GM23338 (cell line): ENCODE measurements at regions not wholly inside any gene's neighbourhood (a gene's known extent, or its start where the extent isn't known, plus 50 kb on each side); places are given as distances from the start of the nearest gene placed in this dataset.

Source experiments
- ATAC-seq: fragments of 200-7000 bp; cut with Tn5 transposase; 3 replicates; pipeline ENCODE4 v1.9.1; 2020
- DNase-seq: peaks from one replicate; pipeline ENCODE4 v3.0.0-alpha.2; 2015; ENCODE audit warnings: low spot score
- H2AFZ ChIP-seq: fragments of 200-600 bp; sonication (generic); 2 replicates; pipeline ENCODE4 v1.8.0; 2016; ENCODE audit warnings: antibody characterized with exemption, mild to moderate bottlenecking, moderate library complexity
- H3F3A ChIP-seq: fragments of 200-600 bp; sonication (generic); replicated peaks from 2 replicates; pipeline ENCODE4 v1.8.0; 2017; ENCODE audit warnings: antibody characterized with exemption, mixed run types, low read depth
- H3K27ac ChIP-seq: fragments of 200-600 bp; sonication (generic); 2 replicates; pipeline ENCODE4 v1.6.1; 2016; ENCODE audit warnings: low read depth
- H3K27me3 ChIP-seq: fragments of 200-600 bp; sonication (generic); 2 replicates; pipeline ENCODE4 v1.8.0; 2016; ENCODE audit warnings: mild to moderate bottlenecking, mixed run types, moderate library complexity; ENCODE audit not compliant: insufficient read depth
- H3K36me3 ChIP-seq: fragments of 200-600 bp; sonication (generic); 2 replicates; pipeline ENCODE4 v1.8.0; 2016; ENCODE audit warnings: mild to moderate bottlenecking; ENCODE audit not compliant: insufficient read depth
- H3K4me1 ChIP-seq: fragments of 200-600 bp; sonication (generic); 2 replicates; pipeline ENCODE4 v1.8.0; 2016; ENCODE audit warnings: mild to moderate bottlenecking, moderate library complexity; ENCODE audit not compliant: insufficient read depth
- H3K4me2 ChIP-seq: fragments of 200-600 bp; sonication (generic); 2 replicates; pipeline ENCODE4 v1.7.1; 2017; ENCODE audit warnings: mixed run types
- H3K4me3 ChIP-seq: fragments of 200-600 bp; sonication (generic); 2 replicates; pipeline ENCODE4 v1.6.1; 2016; ENCODE audit warnings: mixed run types
- H3K79me2 ChIP-seq: fragments of 200-600 bp; sonication (generic); replicated peaks from 2 replicates; pipeline ENCODE4 v1.8.0; 2017; ENCODE audit warnings: mild to moderate bottlenecking; ENCODE audit not compliant: insufficient read depth
- H3K9me2 ChIP-seq: fragments of 200-600 bp; sonication (generic); 2 replicates; pipeline ENCODE4 v1.8.0; 2017; ENCODE audit not compliant: insufficient read depth
- H4K20me1 ChIP-seq: fragments of 200-600 bp; sonication (generic); replicated peaks from 2 replicates; pipeline ENCODE4 v1.8.0; 2017; ENCODE audit warnings: mild to moderate bottlenecking; ENCODE audit not compliant: insufficient read depth
- H3K27ac Mint-ChIP-seq: 2 replicates; pipeline ENCODE4 v1.8.0; 2020; ENCODE audit warnings: inconsistent platforms, mild to moderate bottlenecking, moderate library complexity, mixed read lengths
- H3K27me3 Mint-ChIP-seq: 3 replicates; pipeline ENCODE4 v1.8.0; 2022; ENCODE audit warnings: low read depth, mild to moderate bottlenecking, moderate library complexity, mixed read lengths, inconsistent platforms; ENCODE audit not compliant: insufficient read depth, poor library complexity
- H3K36me3 Mint-ChIP-seq: 3 replicates; pipeline ENCODE4 v1.8.0; 2021; ENCODE audit warnings: low read depth, mild to moderate bottlenecking, inconsistent platforms, moderate library complexity, mixed read lengths
- H3K4me1 Mint-ChIP-seq: 3 replicates; pipeline ENCODE4 v1.8.0; 2020; ENCODE audit warnings: mild to moderate bottlenecking, inconsistent platforms, mixed read lengths
- H3K4me3 Mint-ChIP-seq: 3 replicates; pipeline ENCODE4 v1.8.0; 2021; ENCODE audit warnings: moderate library complexity, mild to moderate bottlenecking, inconsistent platforms, mixed read lengths
- H3K9me3 Mint-ChIP-seq: 3 replicates; pipeline ENCODE4 v1.8.0; 2020; ENCODE audit warnings: moderate library complexity, mild to moderate bottlenecking, inconsistent platforms, mixed read lengths
- CREB1 ChIP-seq: fragments of 250-450 bp; sonication (Bioruptor Pico); IDR thresholded peaks from 2 replicates; pipeline ENCODE4 v1.5.0; 2020; ENCODE audit warnings: low read depth, mild to moderate bottlenecking, moderate library complexity
- CTCF ChIP-seq, 2 experiments: fragments of 200-600 bp in 1 of 2; sonication (generic) in 1 of 2; conservative IDR thresholded peaks; 2 replicates each; pipeline versions ENCODE4 v1.5.1 to v1.6.1; 2016 to 2017; ENCODE audit warnings: antibody characterized with exemption in 2 of 2, low read depth in 2 of 2, mild to moderate bottlenecking in 2 of 2, moderate library complexity in 1 of 2
- ETS1 ChIP-seq: IDR thresholded peaks from 2 replicates; pipeline ENCODE4 v1.6.1; 2016; ENCODE audit warnings: antibody characterized with exemption
- EZH2 ChIP-seq: fragments of 200-600 bp; sonication (generic); IDR thresholded peaks from one replicate; pipeline ENCODE4 v1.8.0; 2017; ENCODE audit warnings: antibody characterized with exemption, mild to moderate bottlenecking, low read depth; ENCODE audit not compliant: unreplicated experiment
- EZH2phosphoT487 ChIP-seq: fragments of 200-600 bp; sonication (generic); IDR thresholded peaks from one replicate; pipeline ENCODE4 v1.8.1; 2018; ENCODE audit warnings: antibody characterized with exemption; ENCODE audit not compliant: unreplicated experiment
- JUNB ChIP-seq: IDR thresholded peaks from one replicate; pipeline ENCODE4 v1.6.1; 2016; ENCODE audit warnings: antibody characterized with exemption; ENCODE audit not compliant: unreplicated experiment
- NANOG ChIP-seq: IDR thresholded peaks from 2 replicates; pipeline ENCODE4 v1.6.1; 2016; ENCODE audit warnings: antibody characterized with exemption, borderline replicate concordance
- POLR2AphosphoS5 ChIP-seq: IDR thresholded peaks from 2 replicates; pipeline ENCODE4 v1.6.1; 2016; ENCODE audit warnings: antibody characterized with exemption, low read depth
- REST ChIP-seq: IDR thresholded peaks from one replicate; pipeline ENCODE4 v1.6.1; 2018; ENCODE audit warnings: antibody characterized with exemption; ENCODE audit not compliant: unreplicated experiment
- STAT1 ChIP-seq: IDR thresholded peaks from one replicate; pipeline ENCODE4 v1.6.1; 2016; ENCODE audit warnings: antibody characterized with exemption; ENCODE audit not compliant: unreplicated experiment
- ZNF114 ChIP-seq: fragments of 250-450 bp; sonication (Bioruptor Pico); IDR thresholded peaks from 2 replicates; pipeline ENCODE4 v1.5.0; 2020; ENCODE audit warnings: mild to moderate bottlenecking, moderate library complexity
- ZNF331 ChIP-seq: fragments of 250-450 bp; sonication (Bioruptor Pico); IDR thresholded peaks from 2 replicates; pipeline ENCODE4 v1.5.0; 2020; ENCODE audit warnings: low read depth, mild to moderate bottlenecking, moderate library complexity
- ZNF462 ChIP-seq: fragments of 250-450 bp; sonication (Bioruptor Pico); IDR thresholded peaks from 2 replicates; pipeline ENCODE4 v1.5.0; 2020; ENCODE audit warnings: mild to moderate bottlenecking, moderate library complexity

GRCh38 chr4:89572224-89572858 is 264.6 kb downstream of the SNCA start (continued):
- no peak for TF ChIP-seq STAT1

GRCh38 chr4:89570931-89571330 is 263.3 kb upstream of the GPRIN3 start:
- H3F3A ChIP-seq: no peaks in the 10 kb centered on the region
- H3K27me3 Mint-ChIP-seq: peaks cover 3% of the 10 kb centered on the region
- H3K4me3 ChIP-seq: no peak overlapping the region
- peaks cover 8% of the 10 kb centered on the region; the same call in 1 of the 3 replicates for H3K9me3 Mint-ChIP-seq
- ATAC-seq (no peak), DNase-seq (no peak)
- H3K4me3 Mint-ChIP-seq: no peak overlapping the region
- no peak overlapping the region for H3K4me2 ChIP-seq
- H3K36me3 Mint-ChIP-seq: no peaks in the 10 kb centered on the region; the same call in 2 of the 3 replicates
- no peaks in the 10 kb centered on the region for H3K27me3 ChIP-seq
- H3K79me2 ChIP-seq: no peaks in the 10 kb centered on the region
- H4K20me1 ChIP-seq: no peaks in the 10 kb centered on the region
- H2AFZ ChIP-seq: no peak overlapping the region
- no peaks in the 10 kb centered on the region for H3K9me2 ChIP-seq
- H3K4me1 Mint-ChIP-seq: peaks cover 6% of the 10 kb centered on the region; the same call in 2 of the 3 replicates
- no peak overlapping the region for H3K27ac ChIP-seq
- no peak for TF ChIP-seq ZNF331 (CRISPR knock-in tag)
- no peak for TF ChIP-seq ZNF462 (CRISPR knock-in tag)
- TF ChIP-seq NANOG: no peak
- TF ChIP-seq ZNF114 (CRISPR knock-in tag): no peak
- TF ChIP-seq REST: no peak
- no peak for TF ChIP-seq POLR2AphosphoS5
- no peak for TF ChIP-seq EZH2phosphoT487
- TF ChIP-seq CREB1 (CRISPR knock-in tag): no peak
- TF ChIP-seq CTCF (conservative IDR thresholded peaks at IDR 0.05; ENCODE audit: low read depth in 2 of 2): no peak
- TF ChIP-seq JUNB: no peak
- no peak for TF ChIP-seq ETS1
- TF ChIP-seq STAT1: no peak
- TF ChIP-seq EZH2: no peak
- no peaks in the 10 kb centered on the region for H3K4me1 ChIP-seq
- H3K27ac Mint-ChIP-seq: no peak overlapping the region
- H3K36me3 ChIP-seq: no peaks in the 10 kb centered on the region
